GM18505 (cell line): ENCODE measurements at regions not wholly inside any gene's neighbourhood (a gene's known extent, or its start where the extent isn't known, plus 50 kb on each side); places are given as distances from the start of the nearest gene placed in this dataset.
"Not testable (repeated sequence)": the region's sequence is repeated elsewhere in the genome, so short reads cannot be mapped to it uniquely, and the experiment has no call there.

Source experiments
- ATAC-seq: cut with Tn5 transposase; IDR thresholded peaks from one replicate; pipeline ENCODE4 v1.9.1; 2021; ENCODE audit not compliant: unreplicated experiment
- POLR2A ChIP-seq: IDR thresholded peaks from 4 replicates; pipeline ENCODE4 v1.6.1; 2011; ENCODE audit warnings: borderline replicate concordance; ENCODE audit not compliant: insufficient read depth, insufficient read length; ENCODE audit errors: extremely low read depth

DNA sequence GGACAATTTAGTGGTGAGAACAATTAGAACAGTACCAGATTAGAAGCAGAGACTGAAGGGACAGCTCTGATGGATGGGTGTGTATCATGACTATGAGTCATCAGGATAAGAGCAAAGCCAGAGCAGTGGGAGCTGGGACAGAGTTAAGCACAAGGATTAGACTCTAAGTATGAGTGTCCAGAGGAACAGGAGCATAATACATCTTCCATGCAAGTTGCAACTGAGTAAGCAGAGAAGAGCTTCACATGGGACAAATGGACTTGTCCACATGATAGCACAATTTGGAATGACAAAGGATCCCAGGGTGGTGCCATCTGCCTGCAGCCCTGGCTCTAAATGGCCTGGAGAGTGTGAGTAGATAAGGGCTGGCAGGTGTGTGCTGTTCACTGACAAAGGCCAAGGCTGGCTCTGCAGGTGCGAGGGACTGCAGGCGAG is 226.4 kb upstream of the CAND1 start:
- no peak for ATAC-seq
- TF ChIP-seq POLR2A, result no peak

DNA sequence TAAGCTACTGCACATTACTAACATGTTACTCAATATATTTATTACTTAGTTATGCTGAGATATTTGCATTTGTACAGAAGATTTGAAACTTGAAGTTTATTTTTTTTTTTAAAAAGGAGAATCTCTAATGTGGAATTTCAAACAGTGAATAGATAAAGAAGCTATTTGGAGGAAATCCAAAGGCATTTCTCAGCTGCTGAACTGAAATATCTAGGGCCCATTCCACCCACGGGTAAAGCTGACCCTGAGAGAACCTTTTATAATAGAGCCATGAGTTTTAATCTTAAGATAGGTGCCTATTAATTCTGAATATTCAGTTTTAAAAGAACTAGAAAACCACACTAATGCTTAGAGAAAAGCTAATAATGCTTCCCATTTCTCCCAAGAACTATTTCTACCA is 225.4 kb upstream of the CAND1 start:
- TF ChIP-seq POLR2A, result no peak
- ATAC-seq, result no peak

DNA sequence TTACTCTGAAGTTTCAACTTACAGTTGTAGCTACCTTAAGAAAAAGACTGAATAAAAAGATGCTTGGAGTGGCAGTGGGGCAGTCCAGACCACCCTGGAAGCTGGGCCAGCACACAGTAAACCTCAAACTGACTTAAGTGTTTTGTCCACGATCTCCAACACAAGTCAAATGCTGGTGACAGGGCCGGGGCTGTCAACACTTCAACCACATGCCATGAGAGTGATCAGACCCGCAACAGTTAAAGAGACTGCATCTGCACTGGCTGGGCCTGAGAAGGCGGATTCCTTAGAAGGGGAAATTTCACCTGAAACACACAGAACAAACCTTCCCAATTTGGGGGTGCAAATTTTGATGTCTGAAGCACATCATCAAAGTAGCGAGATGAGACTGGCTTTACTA is 223.5 kb upstream of the CAND1 start:
- no peak for ATAC-seq
- TF ChIP-seq POLR2A, result no peak

DNA sequence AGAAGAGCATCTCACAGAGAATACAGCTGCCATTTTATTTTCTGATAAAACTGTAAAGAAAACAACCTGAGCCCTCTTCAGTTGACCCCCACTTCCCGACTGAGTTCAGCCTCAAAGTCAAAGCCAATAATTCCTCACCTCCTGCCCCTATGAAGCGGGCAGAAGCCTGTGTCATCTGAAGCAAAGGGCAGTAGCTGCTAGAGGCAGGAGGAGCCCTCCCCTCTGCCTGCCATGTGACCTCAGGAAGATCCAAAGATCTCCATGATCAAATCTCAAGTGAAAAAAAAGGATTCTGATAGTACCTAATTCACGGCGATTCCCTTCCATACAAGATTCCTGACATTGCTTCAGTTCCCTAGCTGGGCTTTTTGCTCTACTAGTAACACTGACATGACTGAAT is 223.1 kb upstream of the CAND1 start:
- ATAC-seq, result no peak
- TF ChIP-seq POLR2A, result no peak

DNA sequence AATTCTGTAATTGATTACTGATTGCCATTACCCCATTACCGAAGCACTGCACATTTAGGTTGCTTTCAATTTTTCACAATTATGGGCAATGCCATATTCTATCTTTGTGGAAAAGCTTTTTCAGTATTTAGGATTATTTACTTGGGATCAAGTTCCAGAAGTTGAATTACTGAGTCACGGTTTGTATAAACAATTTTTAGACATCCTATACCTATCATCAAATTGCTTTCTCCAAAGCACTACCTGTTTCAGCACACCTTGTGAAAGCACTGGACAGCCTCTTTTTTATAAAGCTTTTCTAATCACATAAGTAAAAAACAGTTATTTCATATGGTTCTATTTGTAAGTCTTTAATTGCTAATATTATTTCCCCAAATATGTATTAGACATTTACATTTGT is 221.5 kb upstream of the CAND1 start:
- no peak for TF ChIP-seq POLR2A
- ATAC-seq, result no peak

DNA sequence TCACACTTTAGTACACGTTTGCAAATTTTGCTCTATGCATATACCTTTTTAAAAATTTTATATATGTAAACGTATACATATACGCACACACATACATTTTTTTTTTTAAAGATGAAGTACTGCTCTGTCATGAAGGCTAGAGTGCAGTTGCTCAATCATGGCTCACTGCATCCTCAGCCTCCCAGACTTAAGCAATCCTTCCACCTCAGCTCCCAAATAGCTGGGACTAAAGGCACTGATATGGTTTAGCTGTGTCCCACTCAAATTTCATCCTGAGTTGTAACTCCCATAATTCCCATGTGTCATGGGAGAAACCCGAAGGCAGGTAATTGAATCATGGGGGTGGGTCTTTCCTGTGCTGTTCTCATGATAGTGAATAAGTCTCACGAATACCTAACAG is 220.8 kb upstream of the CAND1 start:
- ATAC-seq, result no peak
- TF ChIP-seq POLR2A, result no peak

DNA sequence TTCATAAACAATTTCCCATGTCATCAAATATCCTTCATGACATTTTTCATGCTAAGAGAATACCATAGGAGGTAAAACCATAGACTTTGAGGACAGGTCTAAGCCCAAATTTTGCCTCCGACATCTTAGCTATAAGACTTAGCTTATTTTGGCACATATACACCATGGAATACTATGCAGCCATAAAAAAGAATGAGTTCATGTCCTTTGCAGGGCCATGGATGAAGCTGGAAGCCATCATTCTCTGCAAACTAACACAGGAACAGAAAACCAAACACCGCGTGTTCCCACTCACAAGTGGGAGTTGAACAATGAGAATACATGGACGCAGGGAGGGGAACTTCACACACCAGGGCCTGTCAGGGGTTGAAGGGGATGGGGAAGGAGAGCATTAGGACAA is 220.0 kb upstream of the CAND1 start:
- not testable (repeated sequence) for ATAC-seq

DNA sequence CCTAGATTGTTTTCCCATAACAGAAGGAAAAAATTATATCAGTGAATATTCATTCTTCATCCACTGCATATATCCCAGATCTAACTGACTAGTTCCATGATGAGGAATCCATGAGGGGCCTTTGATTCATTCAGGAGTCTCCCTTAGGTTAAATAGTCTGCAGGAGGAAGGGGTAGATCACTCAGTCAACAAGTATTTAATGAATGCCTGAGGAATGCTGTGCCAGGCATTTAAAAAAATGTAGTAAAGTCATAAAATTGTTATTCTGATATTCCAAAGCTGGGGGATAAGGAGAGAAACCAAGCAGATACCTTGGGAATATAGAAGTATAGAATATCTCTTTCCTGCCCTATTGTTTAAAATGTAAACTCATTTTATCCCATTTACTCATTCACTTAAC is 216.2 kb upstream of the CAND1 start:
- ATAC-seq, result no peak
- TF ChIP-seq POLR2A, result no peak

DNA sequence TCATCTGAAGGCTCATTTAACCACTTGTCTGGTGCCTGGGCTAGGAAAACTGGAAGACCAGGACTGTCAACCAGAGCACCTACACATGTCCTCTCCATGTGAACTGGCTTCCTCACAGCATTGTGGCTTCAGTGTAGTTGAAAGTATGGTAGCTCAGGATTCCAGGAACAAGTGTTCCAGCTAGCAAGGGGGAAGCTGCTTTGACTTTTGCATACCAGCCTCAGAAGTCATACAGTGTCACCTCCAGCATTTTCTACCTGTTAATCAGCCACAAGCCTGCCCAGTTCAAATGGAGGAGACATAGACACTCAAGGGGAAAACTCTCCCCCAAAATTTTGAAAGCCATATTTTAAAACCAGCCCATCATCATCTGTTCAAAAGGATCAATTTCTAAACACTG is 212.8 kb upstream of the CAND1 start:
- TF ChIP-seq POLR2A, result no peak
- no peak for ATAC-seq

DNA sequence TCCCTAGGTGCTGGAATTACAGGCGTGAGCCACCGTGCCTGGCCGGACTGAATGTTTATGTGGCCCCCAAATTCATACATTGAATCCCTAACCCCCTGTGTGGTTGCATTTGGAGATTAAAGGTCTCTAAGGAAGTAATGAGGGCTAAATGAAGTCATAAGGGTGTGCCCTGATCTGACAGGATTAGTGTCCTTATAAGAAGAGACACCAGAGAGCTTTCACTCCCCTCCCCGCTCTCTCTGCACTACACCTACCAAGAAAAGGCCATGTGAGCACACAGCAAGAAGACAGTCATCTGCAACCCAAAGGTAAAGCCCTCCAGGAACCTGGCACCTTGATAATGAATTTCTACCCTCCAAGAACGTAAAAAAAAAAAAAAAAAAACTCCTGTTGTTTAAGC is 212.1 kb upstream of the CAND1 start:
- ATAC-seq, result no peak
- no peak for TF ChIP-seq POLR2A

DNA sequence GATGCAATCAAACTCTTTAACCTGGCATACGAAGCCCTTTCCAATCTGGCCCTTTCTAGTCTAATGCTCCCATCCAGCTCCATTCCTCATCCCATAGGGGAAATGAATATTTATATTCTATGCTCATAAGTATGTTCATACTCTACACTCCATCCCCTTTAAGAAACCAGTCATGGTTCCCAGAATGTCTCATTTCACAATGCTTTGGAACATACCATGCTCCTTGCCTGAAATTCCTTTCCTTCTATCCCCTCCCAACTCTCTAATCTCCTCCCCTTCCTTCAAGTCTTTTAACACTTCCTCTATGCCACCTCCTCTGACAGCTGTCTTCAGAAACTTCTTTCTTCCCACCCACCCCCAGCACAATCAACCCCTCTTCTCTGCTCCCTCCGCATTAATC is 207.0 kb upstream of the CAND1 start:
- ATAC-seq, result no peak
- TF ChIP-seq POLR2A, result no peak

DNA sequence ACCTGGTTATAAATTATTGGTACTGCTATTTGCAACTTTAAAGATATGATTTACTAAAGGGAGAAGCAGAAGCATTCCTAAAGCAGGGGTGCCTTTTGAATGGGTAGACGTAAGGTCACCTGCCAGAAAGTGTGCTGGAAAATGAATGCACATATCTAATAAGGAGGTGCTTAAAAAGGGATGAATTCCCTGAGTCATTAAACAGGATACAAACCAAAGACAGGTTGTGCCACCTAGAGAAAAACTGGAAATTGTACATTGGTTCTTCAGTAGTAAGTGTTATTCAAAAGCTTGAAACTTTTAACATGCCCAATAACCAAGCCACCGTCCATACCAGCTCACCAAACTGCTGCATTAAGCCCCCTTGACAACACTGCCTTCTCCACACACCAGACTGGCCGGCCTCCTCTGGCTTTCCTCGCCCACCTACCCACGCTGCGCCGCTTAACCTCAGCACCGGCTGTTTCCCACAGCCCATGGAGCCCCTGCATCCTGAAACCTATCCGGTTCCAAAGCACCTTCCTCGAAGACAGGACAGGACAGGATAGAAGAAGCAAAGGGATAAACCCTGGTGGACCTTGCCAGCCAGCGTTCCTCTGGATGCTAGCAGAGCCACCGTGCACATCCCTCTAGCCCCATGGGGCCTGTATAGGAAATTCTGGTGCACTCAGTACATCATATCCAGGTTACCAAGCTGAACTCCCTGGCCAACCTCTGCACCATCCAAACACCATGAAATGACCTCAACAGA is 201.5 kb upstream of the CAND1 start:
- ATAC-seq, result no peak
- TF ChIP-seq POLR2A, result no peak

DNA sequence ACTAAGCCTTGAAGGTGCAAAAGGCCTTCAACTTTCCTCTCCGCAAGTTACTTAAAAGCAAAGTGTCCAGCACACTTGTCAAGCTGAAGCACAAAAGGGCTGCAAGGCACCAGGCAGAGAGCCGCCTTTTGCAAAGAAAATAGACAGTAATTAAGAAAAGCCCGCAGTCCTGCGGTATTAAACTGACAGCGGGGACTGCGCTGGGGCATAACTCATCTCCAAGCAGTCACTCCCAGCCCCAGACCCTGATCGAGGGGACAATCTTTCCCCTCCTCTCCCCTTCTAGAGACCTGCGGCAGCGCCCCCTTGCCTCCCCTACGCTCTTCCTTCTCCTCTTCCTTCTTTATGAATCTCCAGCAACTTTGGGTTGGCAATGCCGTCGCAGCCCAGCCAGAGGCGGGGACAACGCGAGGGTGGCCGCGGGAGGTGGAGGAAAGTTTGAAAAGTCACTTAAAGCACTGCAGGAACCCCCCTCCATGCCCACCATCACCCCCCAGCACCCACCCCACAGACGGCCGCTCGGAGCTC is 200.9 kb upstream of the CAND1 start:
- no peak for ATAC-seq
- no peak for TF ChIP-seq POLR2A

DNA sequence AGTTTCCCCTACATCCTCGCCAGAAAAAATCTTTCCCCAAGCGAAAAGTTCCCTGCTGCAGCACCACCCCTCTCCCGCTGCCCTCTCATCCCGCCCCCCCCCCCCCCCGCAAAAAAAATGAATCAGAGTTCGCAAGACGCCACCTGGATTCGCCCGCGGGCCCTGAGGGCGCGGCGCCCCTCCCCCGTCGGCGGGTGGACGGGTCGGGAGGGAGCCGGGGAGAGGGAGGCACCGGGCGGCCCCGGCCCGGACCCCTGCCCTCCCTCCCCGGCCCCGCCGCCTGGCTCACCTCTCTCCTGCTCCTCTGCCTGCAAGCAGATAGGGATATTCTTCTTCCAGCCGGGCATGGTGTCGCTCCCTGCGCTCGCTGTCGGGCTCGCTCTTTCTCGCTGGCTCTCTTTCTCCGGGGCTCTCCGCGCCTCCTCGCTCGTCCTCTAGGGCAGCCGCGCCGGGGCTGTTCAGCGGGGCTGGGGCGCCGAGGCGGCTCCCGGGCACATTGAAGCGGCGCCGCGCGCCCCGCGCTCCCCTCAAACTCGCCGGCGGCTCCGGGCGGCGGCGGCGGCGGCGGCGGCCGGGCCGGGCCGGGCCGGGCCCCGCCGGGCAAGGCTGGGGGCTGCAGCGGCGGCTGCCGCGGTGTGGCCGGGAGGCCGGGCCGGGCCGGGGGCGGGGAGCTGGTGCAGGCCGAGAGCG is 200.3 kb upstream of the CAND1 start:
- no peak for TF ChIP-seq POLR2A
- ATAC-seq, result peak; percentile 67

DNA sequence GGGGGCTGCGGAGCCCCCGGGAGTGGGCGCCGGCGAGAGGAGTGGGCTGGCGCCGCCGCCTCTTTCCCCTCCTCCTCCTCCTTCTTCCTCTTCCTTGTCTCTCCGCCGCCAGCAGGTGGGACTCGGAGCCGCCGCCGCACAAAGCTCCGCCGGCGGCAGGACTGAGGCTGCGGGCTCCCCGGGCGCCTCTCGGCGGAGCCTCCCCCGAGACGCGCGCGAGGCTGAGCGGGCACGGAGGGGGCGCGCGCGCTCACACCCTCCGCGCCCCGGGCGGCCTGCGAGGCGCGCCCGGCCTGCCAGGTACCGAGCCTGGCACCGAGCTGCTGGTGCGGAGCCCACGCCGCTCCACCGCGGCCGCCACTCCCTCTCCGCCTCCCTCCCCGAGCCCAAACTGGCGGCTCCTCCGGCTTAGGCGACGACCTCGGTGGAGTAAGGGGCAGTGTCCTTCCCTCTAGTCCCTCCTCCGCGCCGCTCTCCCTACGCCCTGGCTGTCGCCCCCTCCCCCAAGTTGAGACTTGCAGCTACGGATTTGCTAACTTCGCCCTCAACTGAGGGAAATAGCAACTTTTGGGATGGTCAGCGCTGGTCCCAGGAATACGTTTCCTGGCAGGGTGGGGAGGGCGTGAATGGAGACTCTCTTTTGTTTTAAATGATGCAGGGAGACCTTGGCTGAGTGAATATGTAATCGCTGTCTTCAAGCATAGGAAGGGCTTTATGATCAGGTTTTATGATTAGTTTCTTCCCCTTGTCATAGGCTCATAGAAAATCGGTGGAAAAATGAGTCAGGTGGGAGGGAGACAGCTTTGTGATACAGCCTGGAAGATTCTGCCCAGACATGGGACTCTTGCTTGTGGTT is 199.5 kb upstream of the CAND1 start:
- ATAC-seq, result peak; percentile 67
- TF ChIP-seq POLR2A, result no peak

DNA sequence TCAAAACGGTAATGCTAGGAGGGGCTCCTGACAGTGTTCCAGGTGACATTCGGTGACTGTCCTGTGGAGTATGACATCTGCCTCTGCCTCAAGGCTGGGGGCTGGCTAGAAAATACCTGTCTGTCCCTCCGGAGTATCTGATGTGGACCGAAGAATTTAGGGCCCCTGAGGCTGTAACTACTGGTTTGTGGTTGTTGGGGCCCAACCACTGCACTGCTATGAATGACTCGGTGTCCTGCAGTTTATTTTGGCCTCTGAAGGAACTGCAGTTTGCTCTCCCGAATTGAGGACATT is 198.9 kb upstream of the CAND1 start:
- no peak for ATAC-seq
- TF ChIP-seq POLR2A, result no peak
